ENCODE measurements at regions not wholly inside any gene's neighbourhood (a gene's known extent, or its start where the extent isn't known, plus 50 kb on each side); places are given as distances from the start of the nearest gene placed in this dataset.
"Not testable (repeated sequence)": the region's sequence is repeated elsewhere in the genome, so short reads cannot be mapped to it uniquely, and the experiment has no call there.

DNA sequence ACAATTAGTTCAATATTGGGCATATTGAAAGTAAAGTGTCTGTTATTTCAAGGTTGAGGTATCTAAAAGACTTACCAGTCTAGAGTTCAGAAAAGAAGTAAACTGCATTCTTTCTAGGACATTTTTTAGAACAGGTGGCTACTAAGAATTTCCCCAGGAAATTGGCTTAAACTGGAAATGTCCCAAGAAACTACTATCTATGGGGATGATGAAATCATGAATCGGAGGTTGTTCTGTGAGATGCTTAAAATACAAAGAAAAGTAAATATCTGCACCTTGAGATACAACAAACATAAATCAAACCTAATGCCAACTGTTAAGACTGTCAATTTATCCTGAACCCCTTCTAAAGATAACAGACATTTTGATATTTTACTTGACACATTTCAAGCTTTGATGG is 226.5 kb upstream of the NREP start:
- in situ Hi-C loops (cut with MboI; ENCODE audit: low sequenced_read_pairs) = no loop called here

DNA sequence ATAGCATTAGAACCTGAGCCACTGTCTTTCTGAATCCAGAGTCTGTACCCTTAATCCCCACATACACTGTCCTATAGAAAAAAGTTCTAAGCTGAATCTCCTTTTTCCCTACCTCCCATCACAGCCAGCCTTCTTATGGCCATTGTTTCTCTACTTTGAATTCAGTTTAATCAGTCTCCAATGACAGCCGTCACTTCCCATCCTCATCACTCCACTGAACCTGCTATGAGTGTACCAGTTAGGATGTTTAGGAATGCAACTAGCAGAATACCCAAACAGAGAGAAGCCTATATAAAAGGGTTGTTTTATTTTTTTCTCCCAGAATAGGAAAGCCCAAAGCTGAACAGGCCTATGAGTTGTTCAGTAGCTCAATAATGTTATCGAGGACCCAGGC is 220.4 kb upstream of the NREP start:
- in situ Hi-C loops (cut with MboI; ENCODE audit: low sequenced_read_pairs) = no loop called here

DNA sequence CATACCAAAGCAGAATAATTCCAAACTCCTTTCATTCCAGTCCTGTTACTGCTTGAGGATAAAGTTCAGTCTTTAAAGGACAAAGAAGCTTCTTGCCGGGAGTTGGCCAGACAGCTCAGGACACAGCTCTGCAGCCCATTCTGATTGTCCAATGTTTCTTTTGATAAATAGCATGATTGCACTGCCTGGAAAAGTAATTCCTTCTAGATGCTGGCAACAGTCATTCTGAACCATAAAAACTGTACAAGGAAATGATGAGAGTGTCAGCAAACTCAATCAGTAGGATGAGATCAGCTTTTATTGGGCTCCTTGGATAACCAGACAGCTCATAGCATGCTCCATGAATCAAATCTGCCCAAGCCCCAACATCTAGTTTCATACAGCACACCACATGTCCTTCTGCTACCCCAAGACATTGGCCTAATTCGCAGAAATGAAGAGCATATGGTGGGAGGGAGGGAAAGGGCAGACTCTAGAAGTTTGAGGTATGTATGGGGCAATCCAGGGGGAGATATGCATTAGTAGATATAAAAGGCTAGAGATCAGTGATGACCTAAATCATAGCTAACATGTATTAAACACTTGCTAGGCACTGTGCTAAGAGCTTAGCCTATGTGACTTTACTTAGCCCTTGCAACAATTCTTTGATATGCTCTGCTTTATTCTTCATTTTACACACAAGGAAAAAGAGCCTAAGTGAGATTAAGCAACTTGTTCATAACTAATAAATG is 219.9 kb upstream of the NREP start:
- in situ Hi-C loops (cut with MboI; ENCODE audit: low sequenced_read_pairs) = no loop called here

DNA sequence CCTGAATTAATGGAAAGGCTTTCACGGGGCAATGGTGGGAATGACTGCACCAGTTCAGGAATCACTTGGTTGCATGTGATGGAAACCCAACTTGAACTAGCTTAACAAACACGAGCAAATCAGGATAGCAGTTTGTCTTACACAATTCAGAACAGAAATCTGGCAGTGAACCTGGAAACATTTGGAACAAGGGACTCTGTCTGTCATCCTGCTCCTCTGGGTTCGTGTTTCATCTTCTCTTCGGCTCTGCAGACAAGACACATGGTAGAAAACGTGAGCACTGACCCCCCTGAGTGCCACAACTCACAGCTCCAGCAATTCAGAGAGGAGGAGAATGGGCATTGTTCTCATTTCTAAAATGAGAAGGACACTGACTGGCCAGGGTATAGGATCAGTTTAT is 218.1 kb upstream of the NREP start:
- in situ Hi-C loops (cut with MboI; ENCODE audit: low sequenced_read_pairs) = no loop called here

DNA sequence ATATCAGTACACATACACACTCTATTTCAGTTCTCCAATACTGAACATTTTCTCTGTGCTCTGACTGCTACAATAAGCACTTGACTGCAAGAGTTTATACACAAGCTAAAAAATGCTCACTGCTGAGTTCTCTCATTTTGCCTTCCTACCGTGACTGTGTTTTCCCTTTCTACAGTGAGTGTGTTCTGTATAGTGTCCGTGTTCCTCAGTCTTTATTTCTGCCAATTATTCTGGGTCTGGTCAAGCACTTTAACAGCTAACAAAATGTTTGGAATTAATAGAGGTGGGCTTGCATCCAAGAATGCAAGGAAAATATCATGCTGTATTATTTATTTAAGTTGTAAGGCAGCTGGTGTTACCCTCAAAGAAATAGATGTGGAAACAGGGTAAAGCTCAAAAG is 217.0 kb upstream of the NREP start:
- in situ Hi-C loops (cut with MboI; ENCODE audit: low sequenced_read_pairs) = no loop called here

DNA sequence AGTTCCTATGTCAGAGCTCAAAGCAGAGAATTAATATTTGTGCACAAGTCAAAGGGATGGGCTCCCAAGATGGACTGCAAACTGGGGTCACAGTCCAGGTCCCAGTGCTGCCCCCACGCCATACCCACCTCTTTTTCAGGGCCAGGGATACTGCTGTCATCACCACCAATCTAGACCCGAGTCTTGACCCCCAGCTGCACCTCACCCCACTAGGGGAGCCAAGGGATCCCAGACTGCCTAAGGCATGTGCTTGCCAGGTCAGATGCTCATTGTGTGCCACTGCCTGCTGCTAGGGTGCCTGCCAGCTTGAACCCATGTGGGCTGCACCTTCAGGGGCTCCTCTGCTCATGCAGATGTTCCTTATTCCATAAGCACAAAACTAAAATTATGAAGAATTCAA is 215.6 kb upstream of the NREP start:
- in situ Hi-C loops (cut with MboI; ENCODE audit: low sequenced_read_pairs) = no loop called here

DNA sequence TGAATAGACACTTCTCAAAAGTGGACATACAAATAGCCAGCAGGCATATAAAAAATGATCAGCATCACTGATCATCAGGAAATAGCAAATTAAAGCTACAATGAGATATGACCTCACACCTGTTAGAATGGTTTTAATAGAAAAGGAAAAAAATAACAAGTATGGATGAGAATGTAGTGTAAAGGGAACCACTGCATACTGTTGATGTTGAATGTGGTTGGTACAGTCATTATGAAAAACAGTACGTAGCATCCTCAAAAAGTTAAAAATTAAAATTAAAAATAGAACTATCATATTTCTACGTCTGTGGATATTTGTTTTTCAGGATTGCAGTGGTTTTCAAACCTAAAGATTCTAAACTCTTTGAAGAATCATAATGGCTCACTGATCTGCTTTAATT is 215.1 kb upstream of the NREP start:
- in situ Hi-C loops (cut with MboI; ENCODE audit: low sequenced_read_pairs) = no loop called here

DNA sequence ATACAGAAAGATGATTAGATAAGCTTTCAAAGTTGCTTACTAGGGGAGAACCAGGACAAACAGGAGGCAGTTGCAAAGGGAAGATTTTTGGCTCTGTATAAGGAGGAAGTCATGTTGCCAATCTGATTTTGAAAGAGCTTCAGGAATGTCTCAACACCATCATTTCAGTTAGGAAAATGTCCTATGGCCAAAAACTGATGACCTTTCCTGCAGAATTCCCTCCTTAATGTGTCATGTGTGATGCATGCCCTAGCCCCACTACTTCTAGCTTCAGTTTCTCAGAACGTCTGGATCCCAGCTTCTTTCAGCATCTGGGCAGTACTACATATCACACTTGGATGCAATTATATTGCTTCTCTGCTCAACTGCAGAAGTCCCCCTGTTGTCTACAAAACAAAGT is 211.5 kb upstream of the NREP start:
- in situ Hi-C loops (cut with MboI; ENCODE audit: low sequenced_read_pairs) = no loop called here

DNA sequence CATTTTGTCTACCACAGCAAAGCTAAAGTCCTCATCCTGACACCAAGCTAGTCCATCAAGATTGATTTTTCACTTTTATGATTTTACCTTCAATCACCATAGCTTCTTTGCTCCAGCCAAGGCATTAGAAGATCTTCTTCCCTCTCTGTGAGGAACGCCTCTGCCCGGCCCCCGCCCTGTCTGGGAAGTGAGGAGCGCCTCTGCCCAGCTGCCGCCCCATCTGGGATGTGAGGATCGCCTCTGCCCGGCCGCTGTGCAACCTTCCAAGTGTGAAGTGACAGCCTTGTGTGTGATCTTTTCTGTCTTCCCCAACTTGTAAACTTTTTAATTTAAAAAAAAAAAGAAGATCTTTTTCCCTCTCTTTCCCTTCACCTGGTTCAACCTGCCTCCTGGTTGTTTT is 210.5 kb upstream of the NREP start:
- in situ Hi-C loops (cut with MboI; ENCODE audit: low sequenced_read_pairs) = no loop called here

DNA sequence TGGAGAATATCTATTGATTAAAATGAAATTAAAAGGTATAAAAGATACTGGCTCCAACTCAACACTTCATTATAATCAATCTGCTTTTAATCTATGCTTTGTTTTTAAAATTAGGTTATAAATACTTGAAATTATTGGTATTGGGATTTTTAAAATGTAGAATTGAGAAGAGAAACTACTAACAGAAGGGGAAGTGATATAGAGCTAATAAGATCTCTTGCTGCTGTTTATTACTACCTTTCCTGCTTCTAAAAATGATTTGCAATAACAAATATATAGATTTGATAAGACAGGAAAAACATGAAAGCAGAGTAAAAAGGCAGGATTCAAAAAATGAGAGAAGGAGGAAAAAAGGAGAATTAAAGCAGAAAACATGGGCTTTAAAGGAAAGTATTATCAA is 209.3 kb upstream of the NREP start:
- in situ Hi-C loops (cut with MboI; ENCODE audit: low sequenced_read_pairs) = no loop called here

DNA sequence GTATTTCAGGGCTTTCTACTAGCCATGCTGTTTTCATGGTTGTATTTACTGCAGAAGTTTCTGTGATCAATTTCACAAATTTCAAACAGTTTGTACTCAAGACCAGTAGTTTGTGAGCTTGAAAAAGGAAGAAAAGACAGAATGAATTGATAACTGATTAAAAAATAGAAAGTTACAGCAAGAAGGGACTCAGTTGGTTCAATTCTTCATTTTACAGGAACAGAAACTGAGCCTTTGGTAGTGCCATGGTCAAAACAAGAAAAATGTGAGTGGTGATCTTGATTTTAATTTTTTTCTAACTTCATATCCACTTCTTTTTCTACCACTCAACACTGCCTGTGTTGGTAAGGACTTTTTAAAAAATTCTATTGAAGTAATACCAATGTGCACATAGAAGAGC is 206.6 kb upstream of the NREP start:
- in situ Hi-C loops (cut with MboI; ENCODE audit: low sequenced_read_pairs) = no loop called here

DNA sequence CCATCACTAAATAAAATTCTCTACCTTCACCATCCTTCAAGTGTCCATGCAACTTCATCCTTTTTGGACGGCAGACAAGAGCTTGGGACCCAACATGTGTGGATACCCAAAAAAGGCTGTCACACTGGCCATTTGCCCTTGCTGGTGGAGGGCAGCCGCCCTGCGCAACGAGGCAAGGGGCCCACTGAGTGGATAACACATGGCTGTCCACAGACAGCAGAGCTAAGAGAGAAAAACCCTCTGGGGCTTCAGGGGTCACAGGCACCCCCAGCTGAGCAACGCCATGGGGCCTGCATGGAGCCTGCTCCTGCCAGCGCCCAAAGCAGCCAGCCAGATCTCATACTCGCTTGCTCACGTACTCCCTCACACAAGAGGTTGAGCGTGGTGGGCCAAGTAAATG is 205.9 kb upstream of the NREP start:
- in situ Hi-C loops (cut with MboI; ENCODE audit: low sequenced_read_pairs) = no loop called here

DNA sequence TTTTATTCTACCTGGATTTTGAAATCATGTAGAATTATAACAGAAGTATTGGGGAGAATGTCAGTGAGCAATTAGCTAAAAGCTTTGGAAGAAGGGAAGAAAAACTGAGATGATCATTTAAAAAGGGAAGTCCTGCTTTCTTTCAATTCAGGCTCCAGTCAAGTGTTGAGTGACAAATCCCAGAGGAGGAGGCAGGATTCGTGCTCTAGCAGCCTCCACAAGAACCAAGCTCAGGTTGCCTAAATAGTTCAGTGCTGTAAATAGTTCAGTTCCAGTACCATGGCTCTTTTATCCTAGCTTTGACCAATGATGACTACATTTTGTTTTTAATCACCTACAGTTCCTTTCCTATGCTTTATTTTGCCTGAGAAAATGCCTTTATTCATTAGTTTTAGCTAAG is 204.9 kb upstream of the NREP start:
- in situ Hi-C loops (cut with MboI; ENCODE audit: low sequenced_read_pairs) = no loop called here

DNA sequence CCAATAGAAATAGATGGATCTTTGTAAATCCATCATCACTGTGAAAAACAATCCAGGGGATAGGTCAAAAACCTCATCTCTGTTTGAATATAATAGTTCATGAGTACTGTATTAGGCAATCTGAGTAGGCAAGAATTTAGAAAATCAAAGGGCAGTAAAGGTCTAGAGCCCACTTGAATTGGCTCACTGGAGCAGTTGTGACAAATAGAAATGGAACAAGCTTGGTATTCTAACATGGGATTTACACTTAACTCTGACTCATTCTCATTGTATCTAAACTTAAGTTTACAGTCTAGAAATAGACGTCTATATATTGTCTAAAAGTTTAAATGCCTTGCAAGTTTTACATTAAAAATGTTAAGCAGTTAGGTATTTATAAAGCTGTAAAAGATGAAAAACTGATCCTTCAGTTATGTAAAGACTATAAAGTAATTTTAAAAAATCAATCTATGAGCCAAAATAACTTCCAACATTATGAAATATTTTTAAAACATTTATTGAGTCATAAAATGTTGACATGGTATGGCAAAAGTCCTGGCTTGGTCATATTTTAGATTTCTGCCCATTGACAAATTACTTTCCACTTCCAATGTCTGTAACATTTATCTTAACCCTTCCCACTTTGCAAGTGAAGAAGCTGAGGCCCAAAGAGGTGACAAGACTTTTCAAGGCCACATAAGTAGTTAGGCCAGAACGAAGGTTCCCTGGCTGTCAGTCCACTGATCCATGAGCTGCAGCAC is 203.7 kb upstream of the NREP start:
- in situ Hi-C loops (cut with MboI; ENCODE audit: low sequenced_read_pairs) = no loop called here

DNA sequence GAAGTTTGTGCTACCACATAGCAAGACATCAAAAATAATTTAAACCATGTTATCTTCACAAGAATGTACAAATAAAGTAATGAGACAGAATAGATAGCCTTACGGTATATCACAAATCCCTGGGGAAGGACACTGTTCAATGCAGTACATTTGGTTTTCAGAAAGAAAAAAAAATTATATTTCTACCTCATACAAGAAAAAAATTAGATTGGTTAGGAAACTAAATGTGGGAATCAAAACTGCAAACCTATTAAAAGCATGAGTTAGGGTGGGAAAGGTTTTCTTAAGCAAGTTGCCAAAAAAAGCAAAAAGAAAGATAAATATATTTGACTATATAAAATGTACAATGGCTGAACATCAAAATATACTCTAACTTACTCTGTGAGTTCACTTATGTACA is 201.9 kb upstream of the NREP start:
- in situ Hi-C loops (cut with MboI; ENCODE audit: low sequenced_read_pairs) = no loop called here

DNA sequence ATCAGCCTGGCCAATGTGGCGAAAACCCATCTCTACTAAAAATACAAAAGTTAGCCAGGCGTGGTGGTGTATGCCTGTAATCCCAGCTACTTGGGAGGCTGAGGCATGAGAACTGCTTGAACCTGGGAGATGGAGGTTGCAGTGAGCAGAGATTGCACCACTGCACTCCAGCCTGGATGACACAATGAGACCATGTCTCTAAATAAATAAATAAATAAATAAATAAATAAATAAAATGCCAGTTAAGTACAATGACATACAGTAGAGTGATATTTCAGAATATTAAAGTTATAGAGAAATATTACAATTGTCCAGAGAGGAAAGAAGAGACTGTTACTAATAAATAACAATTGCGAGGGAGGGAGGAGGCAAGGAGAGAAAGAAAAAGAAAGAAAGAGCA is 199.8 kb upstream of the NREP start:
- in situ Hi-C loops (cut with MboI; ENCODE audit: low sequenced_read_pairs) = not testable (repeated sequence)

DNA sequence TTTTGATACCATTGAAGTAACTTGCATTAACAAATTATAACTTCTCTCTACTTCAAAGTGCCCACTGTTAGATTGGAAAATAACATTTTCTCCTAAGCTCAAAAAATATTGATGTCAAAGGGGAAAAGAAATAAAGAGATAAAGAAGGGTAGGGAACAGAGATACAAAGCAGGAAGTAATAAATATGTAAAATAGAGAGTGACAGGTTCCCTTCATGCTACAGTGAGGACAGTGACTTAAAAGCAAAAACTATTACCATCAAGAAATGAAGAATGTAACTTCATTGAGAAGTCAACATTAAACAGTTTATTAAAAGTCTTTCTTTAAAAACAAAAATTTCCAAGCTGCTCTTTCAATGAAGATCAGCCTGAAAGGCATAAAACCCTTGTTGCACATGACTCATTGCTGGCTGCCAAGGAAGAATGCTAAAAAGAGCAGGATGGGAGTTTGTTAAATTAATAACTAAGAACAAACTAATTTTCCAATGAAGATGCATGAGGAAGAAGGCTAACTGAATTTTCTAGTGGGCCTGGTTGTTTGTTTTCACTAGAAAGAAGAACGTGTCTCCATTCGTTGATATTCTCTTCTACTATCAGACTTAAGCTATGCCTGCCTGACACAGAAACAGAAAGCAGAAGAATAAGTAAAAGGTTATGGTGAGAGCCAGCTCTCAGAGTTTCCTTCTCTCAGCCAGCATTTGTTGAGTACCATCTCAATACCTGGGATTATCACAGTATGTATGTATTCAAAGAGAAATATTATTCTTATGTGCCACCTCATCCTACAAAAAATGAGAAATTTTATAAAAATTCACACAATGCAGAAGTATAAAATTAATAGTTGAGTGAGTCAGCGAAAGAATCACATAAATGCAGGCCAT is 197.8 kb upstream of the NREP start:
- in situ Hi-C loops (cut with MboI; ENCODE audit: low sequenced_read_pairs) = no loop called here

DNA sequence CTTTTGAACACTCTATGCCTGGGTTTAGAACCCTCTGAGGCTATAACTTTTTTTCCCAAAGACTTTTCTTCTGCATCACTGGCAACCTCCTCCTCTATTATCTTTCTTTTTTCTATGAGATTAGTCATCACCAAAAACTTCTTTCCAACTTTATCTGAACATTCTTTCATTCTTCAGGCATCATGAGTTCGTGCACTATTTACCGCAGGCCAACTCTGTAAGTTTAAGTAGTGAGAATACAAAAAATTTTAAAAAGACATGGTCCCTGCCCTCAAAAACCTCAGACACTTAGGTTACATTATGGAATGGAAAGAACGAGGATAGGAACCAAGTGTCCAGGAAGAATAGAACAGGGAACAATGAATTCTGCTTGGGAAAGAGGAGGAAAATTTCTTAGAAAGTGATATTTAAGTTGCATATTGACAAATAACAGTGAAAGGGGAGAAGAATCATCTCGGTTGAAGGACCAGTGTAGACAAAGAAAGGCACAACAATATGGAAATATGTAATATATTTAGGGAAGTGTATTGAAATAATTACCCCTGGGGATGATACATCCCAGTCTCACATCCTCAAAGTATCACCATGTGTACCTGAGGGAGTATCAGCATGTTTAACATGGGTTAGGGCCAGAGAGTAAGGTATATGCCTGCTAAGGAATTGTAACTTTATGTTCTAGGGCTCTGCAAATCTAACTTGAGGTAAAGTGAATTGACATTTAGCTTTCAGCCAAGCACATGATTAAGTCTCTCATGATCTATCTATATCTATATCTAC is 196.5 kb upstream of the NREP start:
- in situ Hi-C loops (cut with MboI; ENCODE audit: low sequenced_read_pairs) = no loop called here

DNA sequence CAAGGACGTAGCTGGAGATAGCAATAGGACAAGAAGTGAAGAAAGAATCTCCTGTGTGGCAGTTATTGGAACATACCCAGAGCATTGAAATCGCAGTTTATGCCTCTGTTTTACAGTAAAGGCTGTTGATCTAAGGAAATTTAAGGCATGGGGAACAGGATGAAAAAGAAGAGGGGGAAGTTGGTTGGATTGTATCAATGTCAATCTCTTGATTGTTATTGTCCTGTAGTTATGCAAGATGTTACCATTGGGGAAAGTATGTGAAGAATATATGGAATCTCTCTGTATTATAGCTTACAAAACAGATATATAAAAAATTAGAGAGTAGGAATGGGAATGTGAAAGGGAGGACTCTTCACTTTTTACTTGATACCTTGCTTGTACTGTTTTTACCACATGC is 195.6 kb upstream of the NREP start:
- in situ Hi-C loops (cut with MboI; ENCODE audit: low sequenced_read_pairs) = no loop called here

DNA sequence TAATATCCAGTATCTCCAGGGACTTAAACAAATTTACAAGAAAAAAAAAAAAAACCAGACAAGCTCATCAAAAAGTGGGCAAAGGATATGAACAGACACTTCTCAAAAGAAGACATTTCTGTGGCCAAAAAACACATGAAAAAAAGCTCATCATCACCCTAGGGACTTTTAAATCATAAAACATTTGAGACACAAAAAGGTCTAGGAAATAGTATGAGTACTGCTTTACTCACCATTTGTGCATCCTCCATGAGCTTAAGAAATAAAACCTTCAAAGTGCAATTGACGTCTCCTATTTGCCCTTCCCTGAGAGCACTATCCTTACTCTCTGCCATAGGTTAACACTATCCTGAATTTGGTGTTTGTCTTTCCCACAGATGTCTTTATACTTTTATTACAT is 193.7 kb upstream of the NREP start:
- in situ Hi-C loops (cut with MboI; ENCODE audit: low sequenced_read_pairs) = no loop called here
